HG03159 (cell line): ENCODE measurements at regions not wholly inside any gene's neighbourhood (a gene's known extent, or its start where the extent isn't known, plus 50 kb on each side); places are given as distances from the start of the nearest gene placed in this dataset.

ENCODE experiments used
- ATAC-seq: cut with Tn5 transposase; IDR thresholded peaks from one replicate; pipeline ENCODE4 v1.9.1; 2021; ENCODE audit warnings: mild to moderate bottlenecking, moderate library complexity; ENCODE audit not compliant: unreplicated experiment

DNA sequence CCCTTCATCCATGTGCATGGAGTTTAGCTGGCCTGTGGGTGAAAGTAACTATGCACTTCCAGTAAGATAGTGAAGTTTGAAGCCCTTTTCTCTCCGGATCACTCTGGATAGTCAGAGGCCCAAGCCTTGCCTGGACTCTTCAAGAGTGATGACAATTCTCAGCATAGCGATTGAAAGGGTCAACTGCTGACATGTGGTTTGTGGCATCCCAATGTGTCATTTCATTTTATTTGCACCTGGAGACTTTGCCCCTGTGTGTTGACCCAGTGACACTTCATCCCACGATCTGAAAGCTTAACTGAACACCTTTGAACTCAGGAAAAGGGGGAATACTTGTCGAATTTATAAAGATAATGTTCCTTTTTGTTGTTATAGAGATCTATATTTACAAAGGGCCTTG is 711.9 kb upstream of the TMEM132C start:
- ATAC-seq, result no peak

DNA sequence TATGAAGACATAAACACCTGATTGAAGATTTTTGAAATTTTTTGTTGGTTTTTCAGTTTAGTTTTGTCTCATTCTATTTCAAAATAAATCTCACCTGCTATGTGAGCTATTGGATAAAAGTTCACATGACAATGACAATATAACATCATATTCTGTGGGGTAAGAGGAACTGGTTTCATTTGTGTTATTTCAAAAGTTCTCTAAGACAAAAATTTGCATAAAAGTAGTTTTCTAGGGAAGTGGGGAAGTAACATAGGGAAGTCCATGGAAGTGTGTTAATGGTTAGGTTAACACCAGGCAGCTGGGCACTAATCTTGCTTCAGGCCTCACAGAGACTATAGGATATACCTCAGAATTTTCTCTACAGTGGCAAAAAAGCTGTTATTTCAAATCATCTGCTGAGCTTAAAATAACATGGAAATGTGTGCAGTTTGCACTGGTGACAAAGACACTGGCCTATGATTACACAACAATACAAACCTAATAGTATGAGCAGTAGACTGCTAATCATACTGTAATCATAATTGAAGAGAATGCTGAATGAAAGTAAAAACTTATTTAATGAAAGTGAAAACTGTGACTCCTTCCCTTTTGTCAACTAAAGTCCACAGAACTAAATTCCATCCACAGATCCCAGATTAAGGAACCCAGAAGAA is 710.6 kb upstream of the TMEM132C start:
- no peak for ATAC-seq

DNA sequence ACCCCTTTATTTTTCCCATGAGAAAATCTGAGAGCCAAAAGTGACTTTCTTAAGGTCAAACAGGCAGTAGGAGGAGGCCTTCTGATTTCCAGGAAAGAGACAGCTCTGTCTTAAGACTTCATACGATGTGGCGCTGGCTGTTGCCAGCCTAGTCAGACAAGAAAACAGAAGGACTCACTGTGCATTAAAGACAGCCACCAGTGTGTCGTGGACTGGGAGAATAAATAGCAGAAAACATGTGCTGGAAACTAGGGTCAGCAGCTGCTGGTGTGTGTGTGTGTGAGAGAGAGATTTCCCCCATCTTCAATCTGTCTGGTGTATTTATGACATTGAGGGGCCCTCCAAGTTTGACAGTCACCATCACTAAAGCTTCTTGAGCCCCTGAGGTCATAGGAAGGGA is 708.6 kb upstream of the TMEM132C start:
- no peak for ATAC-seq

DNA sequence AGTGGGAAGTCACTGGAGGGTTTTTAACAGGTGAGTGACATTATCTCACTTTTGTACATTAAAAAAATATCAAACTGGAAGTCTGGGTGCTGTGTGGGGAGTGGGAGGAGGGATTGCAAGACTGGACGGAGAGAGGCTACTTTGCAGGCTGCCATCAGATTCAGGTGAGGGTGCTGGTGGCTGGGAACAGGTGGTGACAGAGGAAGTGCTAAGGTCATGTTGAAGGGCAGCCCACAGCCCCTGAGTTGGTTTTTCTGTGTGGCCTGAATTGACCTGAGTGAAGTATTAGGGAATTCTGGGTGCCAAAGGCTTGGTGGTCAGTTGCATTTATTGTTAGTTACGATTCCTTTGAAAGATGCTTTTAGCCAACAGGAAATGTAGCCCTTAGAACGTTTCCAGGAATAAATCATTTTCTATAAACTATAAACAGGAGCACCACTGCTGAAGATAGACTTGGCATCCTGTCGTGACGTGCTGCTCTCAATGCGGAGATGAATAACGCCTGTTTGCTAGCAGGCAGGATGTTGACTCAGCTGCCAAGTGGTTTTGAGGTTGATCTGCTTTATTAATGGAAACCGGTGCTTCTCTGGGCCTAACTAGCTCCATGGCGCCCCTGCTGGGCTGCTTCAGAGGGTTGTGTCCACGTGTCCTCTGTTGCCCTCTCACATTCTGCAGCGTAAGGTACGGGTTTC is 707.5 kb upstream of the TMEM132C start:
- ATAC-seq, result peak; percentile 71

DNA sequence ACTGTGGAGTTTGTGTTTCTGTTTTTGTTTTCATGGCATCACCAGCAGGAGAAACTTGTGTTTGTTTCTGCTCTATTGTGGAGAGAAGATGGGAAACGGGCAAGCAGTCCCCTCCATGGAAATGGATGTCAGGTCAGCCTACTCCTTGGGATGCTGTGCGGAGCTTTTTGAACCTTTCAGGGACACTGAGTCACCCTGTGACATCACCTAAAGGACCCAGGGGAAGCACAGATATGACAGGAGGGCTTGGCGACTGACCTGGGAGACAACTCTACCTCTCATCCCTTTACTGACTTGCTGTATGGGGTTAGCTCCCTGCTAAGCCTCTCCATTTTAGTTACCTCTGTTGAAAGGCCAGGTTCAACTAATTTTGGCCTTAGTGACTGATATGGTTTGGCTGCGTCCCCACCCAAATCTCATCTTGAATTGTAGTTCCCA is 706.9 kb upstream of the TMEM132C start:
- no peak for ATAC-seq

DNA sequence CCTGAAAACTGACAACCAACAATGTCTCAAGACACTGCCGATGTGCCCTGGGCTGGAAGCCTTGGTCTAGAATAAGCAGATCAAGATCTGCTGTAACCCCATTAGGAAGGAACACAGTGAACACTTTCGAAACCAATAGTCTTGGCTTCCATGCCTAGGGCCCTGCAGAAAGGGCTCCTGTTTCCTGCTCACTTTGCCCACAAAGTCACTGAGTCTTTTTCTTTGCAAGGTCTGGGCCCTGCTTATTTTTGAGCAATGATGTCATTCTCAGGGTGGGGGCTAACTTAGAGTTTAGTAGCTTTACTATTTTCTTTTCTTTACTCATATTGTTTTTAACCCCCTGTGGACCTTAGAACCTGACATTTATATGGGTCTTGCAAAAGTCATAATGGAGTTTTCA is 704.2 kb upstream of the TMEM132C start:
- ATAC-seq, result no peak

DNA sequence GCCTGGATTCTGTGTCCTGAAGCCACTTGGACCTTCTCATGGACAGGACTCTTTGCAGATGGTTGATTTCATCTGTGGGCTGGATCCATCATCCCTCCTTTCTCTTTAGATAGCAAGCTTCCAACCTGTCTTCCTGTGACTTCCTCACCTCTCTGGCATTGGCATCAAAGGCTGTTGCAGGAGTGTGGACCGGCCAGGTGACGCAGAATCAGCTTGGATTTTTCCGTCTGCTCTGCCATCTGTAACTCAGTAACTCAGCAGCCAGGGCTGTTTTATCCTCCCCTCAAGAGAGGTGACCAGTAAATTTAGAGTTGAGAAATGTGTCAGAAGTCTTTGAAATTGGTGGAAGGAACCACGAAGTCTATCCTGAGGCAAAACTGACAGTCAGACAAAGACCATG is 701.7 kb upstream of the TMEM132C start:
- ATAC-seq, result no peak

DNA sequence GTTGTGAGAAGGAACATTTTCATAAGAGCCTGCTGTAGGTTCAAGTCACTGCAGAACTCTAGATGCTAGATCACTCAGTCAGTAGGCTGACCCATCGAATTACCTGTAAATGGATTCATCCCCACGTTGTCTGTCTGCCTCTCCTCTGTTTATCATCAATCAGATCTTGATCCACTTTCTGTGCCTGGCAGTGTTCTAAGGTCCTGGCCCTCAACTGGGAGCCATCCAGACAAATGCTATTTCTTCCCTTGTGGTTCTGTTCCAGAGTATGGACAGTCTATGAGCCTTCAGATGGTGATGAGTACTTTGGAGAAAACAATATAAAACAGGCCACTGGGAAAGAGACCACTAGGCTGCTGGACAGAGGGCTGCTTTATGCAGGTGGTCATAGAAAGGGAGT is 699.4 kb upstream of the TMEM132C start:
- no peak for ATAC-seq

DNA sequence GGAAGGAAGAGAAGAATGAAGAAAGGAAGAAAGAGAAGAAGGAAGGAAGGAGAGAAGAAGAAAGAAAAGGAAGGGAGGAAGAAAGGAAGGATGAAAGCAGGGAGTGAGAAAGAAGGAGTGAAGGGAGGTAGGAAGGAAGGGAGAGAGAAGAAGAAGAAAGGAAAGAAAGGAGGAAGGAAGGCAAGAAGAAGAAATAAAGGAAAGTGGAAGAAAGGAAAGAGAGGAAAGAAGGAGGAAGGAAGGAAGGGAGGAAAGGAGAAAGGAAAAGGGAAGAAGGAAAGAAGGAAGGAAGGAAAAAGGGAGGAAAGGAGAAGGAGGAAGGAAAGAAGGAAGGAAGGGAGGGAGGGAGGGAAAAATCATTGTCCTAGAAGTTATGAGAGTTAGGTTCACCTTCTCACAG is 696.6 kb upstream of the TMEM132C start:
- no peak for ATAC-seq

DNA sequence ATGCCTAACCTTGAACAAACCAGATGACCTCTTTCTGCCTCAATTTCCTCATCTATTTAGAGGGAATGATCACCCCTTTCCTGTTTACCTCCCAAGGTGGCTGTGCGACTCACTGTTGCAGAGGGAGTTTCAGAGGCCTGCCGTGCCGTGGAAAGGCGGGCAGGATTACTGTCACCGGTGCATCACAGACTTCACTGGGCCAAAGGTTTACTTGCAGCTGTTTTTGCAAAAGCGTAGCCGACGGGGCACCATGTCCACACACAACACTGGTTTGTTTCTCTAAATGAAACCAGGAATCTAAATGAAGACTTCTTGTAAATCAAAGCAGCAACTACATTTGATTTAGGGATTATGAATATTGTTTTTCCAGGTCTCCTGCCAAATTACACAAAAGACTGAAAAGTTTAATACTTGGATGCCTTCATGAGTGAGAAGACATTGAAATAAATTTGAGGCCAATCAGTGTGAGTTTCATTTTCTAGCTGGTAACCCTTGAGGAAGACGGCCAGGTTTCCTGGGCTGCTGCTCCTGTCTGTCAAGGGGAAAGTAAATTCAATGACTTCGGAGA is 696.1 kb upstream of the TMEM132C start:
- no peak for ATAC-seq

DNA sequence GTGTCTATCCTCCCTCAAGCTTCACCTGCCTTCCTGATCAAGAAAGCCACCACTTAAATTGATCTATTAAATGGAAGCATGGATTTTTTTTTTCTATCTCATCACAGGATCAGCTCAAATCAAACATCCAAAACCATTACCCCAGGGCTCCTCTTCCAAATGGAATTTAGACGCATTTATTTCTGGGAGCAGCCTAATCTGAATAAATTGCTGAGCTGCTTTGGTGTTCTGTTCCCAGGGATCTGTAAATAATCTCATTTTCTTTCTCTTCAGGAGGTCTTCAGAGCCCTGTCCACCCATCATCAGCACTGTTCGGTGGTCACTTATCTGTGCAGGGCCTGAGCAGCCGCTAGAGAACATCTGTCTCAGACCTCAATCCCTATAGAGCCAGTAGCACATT is 695.4 kb upstream of the TMEM132C start:
- no peak for ATAC-seq

DNA sequence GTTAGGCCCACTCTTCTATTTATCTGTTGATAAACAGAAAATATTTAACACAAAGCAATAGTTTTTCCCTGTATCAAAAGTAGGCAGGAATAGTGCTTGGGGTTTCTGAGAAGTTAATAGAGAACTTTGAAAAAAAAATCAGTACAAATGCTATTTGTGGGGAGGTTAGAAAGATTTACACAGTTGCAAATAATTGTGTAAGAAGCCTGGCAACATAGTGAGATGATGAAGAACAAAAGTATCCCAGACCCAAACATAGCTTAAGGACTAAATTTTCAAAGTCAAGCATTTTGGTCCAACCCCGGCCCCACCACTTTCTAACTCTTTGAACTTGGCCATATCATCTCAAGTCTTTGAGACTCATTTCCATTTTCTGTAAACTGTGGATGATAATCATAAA is 687.5 kb upstream of the TMEM132C start:
- no peak for ATAC-seq

DNA sequence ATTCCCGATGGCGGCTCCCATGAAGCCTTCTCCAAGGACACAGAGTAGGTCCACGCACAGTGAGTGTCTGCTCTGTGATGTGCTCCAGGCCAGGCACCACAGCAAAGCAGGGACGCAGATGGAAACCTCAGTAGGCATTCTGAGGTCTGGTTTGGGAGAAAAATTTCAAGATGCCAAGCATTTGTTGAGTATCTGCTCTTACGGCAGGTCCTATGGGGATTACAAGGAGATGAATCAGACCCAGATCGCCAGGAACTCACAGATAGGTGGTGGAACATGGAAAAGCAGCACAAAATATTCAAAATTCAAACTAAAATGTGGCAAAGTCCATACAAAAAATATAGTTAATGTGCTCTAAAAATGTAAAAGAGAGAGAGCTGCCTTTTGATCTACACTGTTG is 684.9 kb upstream of the TMEM132C start:
- no peak for ATAC-seq

DNA sequence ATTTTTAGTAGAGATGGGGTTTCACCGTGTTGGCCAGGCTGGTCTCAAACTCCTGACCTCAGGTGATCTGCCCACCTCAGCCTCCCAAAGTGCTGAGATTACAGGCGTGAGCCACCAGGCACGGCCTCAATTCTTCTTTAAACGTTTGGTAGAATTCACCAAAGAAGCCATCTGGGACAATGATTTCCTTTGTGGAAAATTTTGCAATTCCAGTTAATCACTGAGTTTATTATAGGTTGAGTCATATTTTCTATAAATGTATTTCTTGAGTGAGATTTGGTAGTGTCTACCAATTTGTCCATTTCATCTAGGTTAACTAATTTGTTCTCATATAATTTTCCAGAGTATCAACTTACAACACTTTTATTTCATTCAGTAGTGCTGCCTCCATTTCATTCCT is 683.9 kb upstream of the TMEM132C start:
- no peak for ATAC-seq

DNA sequence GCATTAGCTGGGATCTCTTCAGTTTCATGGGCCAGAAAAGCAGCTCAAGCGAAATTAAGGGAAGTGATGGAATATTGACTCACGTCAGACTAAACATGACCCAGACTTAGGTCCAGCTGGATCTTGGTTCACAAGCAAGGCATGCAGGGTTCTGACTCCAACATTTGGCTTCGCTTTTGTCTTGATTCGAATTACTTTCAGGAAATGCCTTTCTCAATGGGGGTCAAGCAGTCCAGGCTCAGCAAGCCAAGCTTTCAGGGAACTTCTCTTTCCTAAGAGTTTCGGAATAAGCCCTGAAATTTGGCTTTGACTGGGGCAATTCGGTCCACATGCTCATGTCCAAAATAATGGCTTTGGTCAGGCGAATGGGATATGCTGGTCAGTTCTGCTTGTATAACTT is 678.7 kb upstream of the TMEM132C start:
- no peak for ATAC-seq

DNA sequence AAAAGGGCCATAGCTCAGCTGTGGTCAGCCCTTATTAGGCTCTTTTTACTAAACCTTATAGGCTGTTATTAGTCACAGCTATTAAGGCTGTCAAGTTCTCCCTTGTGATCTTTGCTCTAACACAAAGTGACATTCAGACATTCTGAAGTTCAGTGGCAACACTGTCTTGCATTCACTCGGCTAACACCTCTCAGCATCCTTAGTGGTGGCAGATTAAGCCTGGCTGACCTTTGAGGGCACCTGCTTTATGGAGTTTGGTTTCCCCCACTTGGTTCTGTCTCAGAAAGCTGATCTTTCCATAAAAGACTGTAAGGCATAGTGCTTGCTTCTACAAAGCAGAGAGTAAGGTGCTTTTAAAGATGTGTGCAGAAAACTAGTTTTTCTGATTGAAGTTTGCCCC is 677.4 kb upstream of the TMEM132C start:
- ATAC-seq, result no peak

DNA sequence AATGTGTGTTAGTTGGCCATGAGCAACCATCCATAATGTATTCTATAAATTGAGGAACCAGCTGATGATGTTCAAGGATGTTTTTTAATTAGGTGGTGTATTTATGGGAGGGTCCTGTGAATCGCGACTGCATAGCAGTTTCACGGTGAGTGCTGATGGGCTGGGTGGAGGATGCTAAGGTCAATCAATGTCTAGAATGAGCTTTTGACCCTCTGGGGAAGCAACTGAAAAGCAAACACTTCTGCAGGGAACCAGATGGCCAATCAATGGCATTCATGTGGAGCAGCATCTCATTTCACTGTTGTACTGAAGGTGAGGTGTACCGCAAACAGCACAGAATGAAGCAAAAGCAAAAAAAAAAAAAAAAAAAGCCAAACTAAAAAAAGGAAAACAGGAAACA is 676.1 kb upstream of the TMEM132C start:
- no peak for ATAC-seq

DNA sequence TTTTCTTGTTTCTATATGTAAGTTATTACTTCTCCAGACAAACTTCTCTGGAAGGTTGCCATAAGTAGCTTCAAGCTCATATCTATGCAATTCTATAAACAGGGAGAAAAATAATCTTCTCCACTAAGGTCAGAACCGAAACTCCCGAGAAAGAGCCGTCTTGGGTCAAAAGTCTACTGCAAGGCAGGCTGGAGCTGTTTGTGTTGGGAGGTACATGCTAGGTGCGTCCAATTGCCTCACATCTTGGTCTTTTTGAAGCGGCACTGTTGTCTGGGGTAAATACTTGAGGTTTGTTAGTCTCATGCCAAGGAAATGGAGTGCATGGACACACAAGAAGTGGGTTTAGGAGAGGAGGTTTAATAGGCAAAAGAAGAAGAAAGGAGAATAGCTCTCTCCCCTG is 674.7 kb upstream of the TMEM132C start:
- no peak for ATAC-seq

DNA sequence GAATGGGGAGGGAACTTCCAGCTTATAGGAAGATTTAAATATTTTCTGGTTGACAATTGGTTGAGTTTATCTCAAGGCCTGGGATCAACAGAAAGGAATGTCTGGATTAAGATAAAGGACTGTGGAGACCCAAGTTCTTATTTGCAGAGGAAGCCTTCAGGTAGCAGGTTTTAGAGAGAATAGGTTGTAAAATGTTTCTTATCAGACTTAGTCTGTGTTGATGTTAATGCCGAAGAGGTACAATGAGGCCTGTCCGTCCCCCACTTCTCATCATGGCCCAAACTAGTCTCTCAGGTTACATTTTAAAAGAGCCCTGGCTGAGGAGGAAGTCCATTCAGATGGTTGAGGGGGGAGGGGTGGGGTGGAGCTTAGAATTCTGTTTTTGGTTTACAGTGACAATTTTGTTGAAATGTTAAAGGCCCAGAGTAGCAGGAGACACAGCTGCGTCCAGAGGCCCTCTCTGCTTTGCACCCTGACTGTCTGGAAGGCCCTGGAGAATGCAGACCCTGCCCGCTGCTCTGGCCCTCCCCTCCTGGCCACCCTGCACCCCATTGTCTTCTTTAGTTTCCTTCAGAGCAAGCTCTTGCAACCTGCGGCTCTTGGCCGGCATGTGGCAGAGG is 672.5 kb upstream of the TMEM132C start:
- ATAC-seq, result no peak

DNA sequence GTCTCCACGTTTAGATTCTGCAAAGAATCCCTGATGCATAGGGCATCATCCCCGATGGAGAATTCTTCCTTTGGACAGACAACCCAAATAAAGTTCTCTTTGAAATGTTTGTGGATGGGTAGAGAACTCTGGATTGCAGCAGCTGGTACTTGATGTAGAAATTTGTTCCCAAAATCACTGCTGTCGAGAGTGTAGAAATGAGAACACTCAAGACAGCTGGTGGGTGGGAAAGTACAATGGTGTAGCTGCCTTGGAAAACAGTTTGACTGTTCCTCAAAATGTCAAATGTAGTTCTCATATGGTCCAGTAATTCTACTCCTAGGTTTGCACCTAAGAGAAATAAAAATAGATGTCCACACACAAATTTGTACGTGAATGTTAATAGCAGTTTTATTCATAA is 671.5 kb upstream of the TMEM132C start:
- no peak for ATAC-seq

DNA sequence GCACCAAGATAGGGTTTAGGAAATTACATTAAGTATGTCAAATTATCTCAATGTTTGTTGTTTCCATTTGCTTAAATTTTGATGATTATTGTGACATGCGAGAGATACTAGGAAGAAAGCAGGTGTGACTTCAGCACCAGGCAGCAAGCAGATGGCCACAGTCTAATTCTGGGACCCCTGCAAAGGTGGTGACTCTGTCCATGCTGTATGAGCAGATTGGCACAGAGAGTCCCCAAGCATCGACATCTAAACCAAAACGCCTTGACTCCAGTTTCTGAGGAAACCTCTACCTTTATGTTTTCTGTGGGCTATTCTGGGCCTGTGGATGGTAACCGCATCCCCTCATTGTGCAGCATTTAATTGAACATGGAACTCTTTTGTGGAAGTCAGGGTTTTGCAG is 670.1 kb upstream of the TMEM132C start:
- ATAC-seq, result no peak

DNA sequence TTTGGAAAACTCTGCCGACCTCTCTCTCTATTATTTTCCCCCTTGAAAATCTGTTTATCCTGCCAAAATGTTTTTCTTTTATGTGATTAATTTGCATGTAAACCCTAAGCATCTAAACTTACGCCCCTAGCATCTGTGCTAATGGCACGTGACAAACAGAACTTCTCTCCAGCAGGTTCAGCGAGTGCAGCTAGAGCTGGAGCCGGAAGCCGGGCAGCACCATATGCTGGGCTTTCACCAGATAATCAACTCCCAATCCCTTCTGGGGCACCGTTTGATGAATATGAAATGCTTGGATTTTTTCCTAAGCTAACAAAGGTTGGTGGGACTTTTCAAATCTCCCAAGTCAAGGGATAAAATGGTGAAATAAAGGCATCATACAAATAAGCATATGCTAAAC is 667.5 kb upstream of the TMEM132C start:
- ATAC-seq, result no peak
